LNCAP (cell line): ENCODE measurements at regions not wholly inside any gene's neighbourhood (a gene's known extent, or its start where the extent isn't known, plus 50 kb on each side); places are given as distances from the start of the nearest gene placed in this dataset.

Experiments
- TF ChIP-seq, protein P1 (sequence below): fragments of 450-650 bp; IDR thresholded peaks from 2 replicates; pipeline ENCODE4 v1.5.1; 2017; ENCODE audit warnings: mild to moderate bottlenecking

DNA sequence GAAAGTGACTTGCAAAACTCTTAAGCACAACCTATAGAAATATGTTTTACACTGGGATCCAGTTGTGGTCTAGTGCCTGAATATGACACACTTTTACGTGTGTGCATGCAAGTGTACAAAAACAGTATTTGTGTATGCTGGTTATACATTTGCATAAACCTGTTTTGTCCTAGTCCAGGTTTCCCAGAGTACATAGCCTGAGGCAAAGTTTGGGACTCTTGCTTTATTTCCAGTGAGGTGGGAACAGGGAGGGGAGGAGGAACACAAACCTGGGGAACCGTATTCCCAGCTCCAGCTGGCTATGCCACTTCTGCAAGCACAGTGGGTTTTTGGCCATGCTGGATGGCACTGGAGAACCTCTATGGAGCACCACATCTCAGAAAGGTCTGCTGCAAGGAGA, 481.1 kb upstream of the HS6ST1 start:
- TF ChIP-seq, protein P1, sequence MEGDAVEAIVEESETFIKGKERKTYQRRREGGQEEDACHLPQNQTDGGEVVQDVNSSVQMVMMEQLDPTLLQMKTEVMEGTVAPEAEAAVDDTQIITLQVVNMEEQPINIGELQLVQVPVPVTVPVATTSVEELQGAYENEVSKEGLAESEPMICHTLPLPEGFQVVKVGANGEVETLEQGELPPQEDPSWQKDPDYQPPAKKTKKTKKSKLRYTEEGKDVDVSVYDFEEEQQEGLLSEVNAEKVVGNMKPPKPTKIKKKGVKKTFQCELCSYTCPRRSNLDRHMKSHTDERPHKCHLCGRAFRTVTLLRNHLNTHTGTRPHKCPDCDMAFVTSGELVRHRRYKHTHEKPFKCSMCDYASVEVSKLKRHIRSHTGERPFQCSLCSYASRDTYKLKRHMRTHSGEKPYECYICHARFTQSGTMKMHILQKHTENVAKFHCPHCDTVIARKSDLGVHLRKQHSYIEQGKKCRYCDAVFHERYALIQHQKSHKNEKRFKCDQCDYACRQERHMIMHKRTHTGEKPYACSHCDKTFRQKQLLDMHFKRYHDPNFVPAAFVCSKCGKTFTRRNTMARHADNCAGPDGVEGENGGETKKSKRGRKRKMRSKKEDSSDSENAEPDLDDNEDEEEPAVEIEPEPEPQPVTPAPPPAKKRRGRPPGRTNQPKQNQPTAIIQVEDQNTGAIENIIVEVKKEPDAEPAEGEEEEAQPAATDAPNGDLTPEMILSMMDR, result no peak

DNA sequence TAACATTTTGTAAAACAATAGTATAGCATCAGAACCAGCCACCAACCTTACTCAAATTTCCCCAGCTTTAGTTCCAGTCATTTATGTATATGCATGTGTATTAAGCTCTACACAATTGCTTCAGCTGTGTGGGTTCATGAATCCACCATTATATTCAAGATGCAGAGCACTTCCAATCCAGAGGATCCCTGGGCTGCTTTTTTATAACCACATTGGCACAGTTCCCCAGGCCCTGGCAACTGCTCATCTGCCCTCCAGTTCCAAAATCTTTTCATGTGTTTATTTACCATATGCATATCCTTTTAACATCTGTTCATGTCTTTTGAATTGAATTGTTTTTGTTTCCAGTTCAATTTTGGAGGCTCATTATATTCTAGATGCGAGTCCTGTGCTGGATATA, 482.9 kb upstream of the HS6ST1 start:
- TF ChIP-seq, protein P1, result no peak

DNA sequence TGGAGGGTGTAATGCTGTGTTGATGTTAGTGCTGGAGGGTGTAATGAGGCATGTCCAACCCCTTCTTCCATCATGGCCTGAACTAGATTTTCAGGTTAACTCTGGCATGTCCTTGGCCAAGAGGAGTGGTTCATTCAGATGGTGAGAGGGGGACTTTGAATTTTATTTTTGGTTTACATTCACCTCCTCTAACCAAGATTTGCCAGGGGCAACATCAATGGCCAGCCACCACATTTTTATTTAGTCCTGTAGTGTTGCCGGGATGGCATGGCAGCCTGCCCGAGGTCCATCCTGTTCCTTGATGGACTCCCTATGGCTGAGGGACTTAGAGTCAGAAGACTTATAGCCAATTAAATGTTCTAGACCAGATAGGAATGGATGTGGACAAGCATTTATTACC, 484.6 kb upstream of the HS6ST1 start:
- TF ChIP-seq, protein P1, result no peak

DNA sequence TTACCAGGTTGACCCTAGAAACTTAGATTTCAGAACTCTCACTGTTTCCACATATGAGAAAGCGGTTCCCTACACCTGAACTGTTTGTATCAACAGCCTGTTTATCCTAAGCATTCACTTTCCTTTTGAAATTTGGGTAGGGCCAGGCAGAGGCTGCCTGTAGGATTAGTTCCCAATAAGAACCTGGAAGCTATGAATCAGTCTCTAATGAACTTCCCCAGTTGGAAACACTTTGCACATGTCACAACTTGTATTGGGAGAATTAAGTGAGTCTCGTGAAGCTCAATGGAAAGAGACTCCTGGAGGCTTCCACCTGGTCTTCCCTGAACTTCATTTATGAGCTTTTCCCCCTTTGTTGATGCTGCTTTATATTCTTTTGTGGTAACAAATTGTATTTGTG, 486.6 kb upstream of the HS6ST1 start:
- TF ChIP-seq, protein P1, result no peak

DNA sequence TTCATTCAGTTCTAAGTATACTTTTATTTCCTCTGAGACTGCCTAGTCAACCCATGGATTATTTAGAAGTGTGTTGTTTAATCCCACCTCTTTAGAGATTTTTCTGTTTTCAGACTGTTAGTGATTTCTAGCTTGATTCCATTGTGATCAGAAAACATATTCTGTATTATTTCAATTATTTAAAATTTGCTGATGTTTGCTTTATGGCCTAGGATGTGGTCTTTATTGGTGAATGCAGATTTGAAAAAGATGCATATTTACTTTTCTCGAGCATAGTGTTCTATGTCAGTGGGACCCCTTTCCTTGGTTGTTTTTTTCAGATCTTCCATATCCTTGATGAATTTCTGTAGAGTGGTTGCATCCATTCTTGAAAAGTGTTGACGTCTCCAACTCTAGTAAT, 487.2 kb upstream of the HS6ST1 start:
- TF ChIP-seq, protein P1, result no peak

DNA sequence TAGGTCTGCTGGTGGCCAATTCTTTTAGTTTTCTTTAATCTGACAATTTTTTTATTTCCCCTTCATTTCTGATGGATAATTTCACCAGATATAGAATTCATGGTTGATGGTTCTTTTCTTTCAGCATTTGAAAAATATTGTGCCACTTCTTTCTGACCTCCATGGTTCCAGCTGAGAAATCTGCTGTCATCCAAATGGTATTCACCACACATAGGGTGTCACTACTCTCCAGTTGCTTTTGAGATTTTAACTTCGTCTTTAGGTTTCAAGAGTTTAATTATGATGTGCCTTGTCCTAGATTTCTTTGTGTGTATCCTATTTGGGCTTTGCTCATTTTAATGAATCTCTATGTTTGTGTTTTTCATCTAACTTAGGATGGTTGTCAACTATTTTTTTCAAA, 488.6 kb upstream of the HS6ST1 start:
- TF ChIP-seq, protein P1, result no peak

DNA sequence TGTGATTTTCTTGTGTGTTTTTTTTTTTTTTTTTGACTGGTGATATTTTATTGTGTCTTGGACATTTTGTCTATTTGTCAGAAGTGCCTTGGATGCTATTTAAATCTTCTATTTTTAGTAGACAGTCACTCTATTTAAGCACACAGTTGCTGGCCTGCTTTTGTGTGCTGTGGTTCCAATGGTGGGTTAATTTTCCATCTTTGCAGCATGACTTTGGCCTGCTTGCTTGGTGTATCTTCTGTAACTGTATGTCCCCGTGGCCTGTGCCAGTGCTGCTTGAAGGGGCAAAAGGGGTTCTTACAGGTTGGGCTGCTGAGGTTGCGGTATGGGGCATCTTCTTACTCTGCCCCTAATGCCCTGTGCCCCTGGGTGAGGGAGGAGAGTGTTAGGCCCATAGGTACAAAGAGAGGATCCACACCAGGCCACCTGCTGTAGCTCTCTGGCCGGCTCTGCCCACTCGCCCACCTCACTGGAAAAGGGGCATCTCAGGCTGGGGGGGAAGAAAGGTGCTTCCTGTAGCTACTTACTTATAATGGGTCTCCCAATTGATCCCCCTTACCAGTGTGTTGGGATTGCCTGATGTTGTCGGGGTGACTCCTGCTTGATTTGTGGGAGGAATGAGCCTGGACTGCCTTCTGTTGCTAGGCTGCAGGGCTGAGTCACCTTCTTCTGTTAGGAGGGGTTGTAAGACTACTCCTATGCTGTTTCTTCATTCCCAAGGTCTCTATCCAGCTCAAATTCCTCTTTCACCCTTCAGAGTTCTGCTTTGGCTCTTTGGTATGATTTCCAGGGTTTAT, 490.0 kb upstream of the HS6ST1 start:
- TF ChIP-seq, protein P1, result no peak

DNA sequence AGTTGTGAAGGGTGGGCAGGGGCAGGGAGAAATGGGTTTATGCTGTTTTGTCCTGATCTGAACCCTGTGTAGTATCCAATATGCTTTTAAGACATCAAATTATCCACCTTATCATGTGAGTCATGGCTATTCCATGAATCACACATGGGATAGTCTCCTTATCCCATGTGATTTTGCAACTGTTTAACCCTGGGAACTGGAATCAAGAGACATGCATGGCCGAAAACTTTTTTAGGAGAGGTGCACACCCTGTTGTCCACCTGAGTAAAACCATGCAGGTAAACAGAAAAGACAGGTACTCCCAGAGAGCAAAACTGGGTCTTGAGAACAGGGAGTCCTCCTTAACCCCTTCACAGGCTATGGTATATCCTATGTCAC, 490.6 kb upstream of the HS6ST1 start:
- TF ChIP-seq, protein P1, result no peak
